ENCODE measurements at regions not wholly inside any gene's neighbourhood (a gene's known extent, or its start where the extent isn't known, plus 50 kb on each side); places are given as distances from the start of the nearest gene placed in this dataset.

DNA sequence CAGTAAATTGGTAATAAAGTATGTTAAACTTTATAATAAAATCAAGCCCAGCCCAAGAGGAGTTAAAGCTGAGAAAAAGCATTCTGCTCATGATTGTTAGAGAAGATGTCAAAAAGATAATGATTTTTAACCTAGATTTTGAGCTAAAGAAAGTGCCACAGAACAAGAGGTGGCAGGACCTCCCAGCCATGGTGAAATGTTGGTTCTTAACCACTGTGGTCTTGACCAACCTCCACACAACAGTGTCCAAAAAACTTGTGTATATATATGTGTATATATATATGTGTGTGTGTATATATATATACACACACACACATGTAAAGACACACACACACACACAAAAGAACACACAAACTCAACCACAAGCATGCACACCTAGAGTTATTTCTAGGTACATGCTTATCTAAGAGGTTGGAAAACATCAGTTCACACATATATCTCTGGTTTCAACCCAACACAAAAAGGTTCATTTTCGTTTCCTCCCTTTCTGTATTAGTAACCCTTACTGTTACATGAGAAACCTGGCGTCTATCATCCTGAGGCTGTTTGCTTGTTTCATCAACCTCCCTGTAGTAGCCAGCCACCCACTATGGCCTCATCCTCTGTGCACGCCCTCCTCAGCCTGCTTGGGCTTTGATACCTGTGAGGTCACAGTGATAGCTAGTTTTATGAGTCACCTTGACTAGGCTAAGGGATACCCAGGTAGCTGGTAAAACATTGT, 631.8 kb upstream of the ID2 start:
- no peak overlapping the region for H3K4me3 ChIP-seq
- no peak for DNase-seq (ENCODE audit: low read depth in 1 of 2, low spot score in 1 of 2)
- no peaks in the 10 kb centered on the region for H3K9me3 ChIP-seq (ENCODE audit: low read depth)
- TF ChIP-seq, protein P1, sequence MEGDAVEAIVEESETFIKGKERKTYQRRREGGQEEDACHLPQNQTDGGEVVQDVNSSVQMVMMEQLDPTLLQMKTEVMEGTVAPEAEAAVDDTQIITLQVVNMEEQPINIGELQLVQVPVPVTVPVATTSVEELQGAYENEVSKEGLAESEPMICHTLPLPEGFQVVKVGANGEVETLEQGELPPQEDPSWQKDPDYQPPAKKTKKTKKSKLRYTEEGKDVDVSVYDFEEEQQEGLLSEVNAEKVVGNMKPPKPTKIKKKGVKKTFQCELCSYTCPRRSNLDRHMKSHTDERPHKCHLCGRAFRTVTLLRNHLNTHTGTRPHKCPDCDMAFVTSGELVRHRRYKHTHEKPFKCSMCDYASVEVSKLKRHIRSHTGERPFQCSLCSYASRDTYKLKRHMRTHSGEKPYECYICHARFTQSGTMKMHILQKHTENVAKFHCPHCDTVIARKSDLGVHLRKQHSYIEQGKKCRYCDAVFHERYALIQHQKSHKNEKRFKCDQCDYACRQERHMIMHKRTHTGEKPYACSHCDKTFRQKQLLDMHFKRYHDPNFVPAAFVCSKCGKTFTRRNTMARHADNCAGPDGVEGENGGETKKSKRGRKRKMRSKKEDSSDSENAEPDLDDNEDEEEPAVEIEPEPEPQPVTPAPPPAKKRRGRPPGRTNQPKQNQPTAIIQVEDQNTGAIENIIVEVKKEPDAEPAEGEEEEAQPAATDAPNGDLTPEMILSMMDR (IDR thresholded peaks at IDR 0.05; ENCODE audit: low read depth, low read length), result no peak
- H3K4me1 ChIP-seq (ENCODE audit: low read depth), result no peaks in the 10 kb centered on the region
- no peaks in the 10 kb centered on the region for H3K36me3 ChIP-seq
- no peaks in the 10 kb centered on the region for H3K27me3 ChIP-seq
- H3K27ac ChIP-seq, result no peak overlapping the region

DNA sequence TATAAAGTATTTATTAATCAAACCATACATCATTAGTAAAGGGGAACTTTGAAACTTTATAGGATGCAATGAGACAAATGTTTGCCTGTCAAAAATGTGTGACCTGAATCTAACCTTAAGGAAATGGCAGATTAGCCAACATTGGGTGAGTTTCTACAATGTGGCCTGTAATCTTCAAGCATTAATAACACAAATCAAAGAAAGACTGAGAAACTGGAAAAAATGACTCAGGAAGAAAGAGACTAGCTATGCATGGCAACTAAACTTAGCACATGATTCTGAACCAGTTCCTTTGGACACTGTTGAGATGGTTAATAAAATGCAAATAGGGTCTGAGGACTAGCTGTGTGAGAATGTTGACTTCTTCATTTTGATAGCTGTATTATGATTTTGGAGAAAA, 628.6 kb upstream of the ID2 start:
- peak in 1 of 2 donors; percentile 2 for DNase-seq (ENCODE audit: low read depth in 1 of 2, low spot score in 1 of 2)
- TF ChIP-seq, protein P1 (IDR thresholded peaks at IDR 0.05; ENCODE audit: low read depth, low read length), result no peak
- no peaks in the 10 kb centered on the region for H3K9me3 ChIP-seq (ENCODE audit: low read depth)
- H3K4me3 ChIP-seq, result no peak overlapping the region
- no peak overlapping the region for H3K27ac ChIP-seq
- H3K4me1 ChIP-seq (ENCODE audit: low read depth), result no peaks in the 10 kb centered on the region
- H3K36me3 ChIP-seq, result no peaks in the 10 kb centered on the region
- H3K27me3 ChIP-seq, result no peaks in the 10 kb centered on the region

- no peaks in the 10 kb centered on the region for H3K4me1 ChIP-seq (ENCODE audit: low read depth)
Measured at GRCh38 chr2:8054070-8054469, 627.8 kb upstream of the ID2 start.

DNA sequence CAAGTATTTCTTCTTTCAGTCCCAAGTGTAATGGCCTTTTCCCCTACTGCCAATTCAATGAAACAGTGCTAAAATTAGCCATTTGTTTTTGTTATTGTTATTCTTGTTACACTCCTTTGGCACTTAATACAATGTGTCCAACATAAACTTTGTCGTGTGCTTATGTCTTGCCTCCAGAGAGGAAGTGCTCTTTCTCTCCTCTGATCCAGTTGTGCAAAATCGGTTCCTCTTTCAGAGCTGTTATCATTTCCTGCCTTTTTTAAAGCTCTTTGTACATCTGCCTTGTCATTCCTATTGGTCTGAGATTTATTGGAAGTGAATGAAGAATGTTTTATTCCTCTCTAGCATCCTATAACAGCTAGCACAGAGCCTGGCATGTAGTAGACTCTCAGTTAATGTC, 623.2 kb upstream of the ID2 start:
- no peak for DNase-seq (ENCODE audit: low read depth in 1 of 2, low spot score in 1 of 2)
- Histone ChIP-seq H3K27me3 (no peaks in the 10 kb centered on the region), H3K4me1 (ENCODE audit: low read depth) (no peaks in the 10 kb centered on the region), H3K4me3 (no peak overlapping the region), H3K9me3 (ENCODE audit: low read depth) (no peaks in the 10 kb centered on the region), H3K36me3 (no peaks in the 10 kb centered on the region), H3K27ac (no peak overlapping the region)
- TF ChIP-seq, protein P1 (IDR thresholded peaks at IDR 0.05; ENCODE audit: low read depth, low read length), result no peak

More at GRCh38 chr2:8054070-8054469, 627.8 kb upstream of the ID2 start:
- TF ChIP-seq, protein P1 (IDR thresholded peaks at IDR 0.05; ENCODE audit: low read depth, low read length), result no peak
- no peak overlapping the region for H3K27ac ChIP-seq
- no peak overlapping the region for H3K4me3 ChIP-seq
- H3K36me3 ChIP-seq, result no peaks in the 10 kb centered on the region
- DNase-seq (ENCODE audit: low read depth in 1 of 2, low spot score in 1 of 2), result no peak
- H3K27me3 ChIP-seq, result no peaks in the 10 kb centered on the region
- no peaks in the 10 kb centered on the region for H3K9me3 ChIP-seq (ENCODE audit: low read depth)

GRCh38 chr2:8059255-8059654, 622.6 kb upstream of the ID2 start:
- H3K27ac ChIP-seq, result no peak overlapping the region
- TF ChIP-seq, protein P1 (IDR thresholded peaks at IDR 0.05; ENCODE audit: low read depth, low read length), result no peak

More at GRCh38 chr2:8059255-8059654, 622.6 kb upstream of the ID2 start:
- Histone ChIP-seq H3K27me3 (no peaks in the 10 kb centered on the region), H3K36me3 (no peaks in the 10 kb centered on the region), H3K9me3 (ENCODE audit: low read depth) (no peaks in the 10 kb centered on the region), H3K4me1 (ENCODE audit: low read depth) (no peaks in the 10 kb centered on the region), H3K4me3 (no peak overlapping the region)
- no peak for DNase-seq (ENCODE audit: low read depth in 1 of 2, low spot score in 1 of 2)
